HG03039 (cell line): ENCODE measurements at regions not wholly inside any gene's neighbourhood (a gene's known extent, or its start where the extent isn't known, plus 50 kb on each side); places are given as distances from the start of the nearest gene placed in this dataset.

Experiments used
- ATAC-seq: cut with Tn5 transposase; IDR thresholded peaks from one replicate; pipeline ENCODE4 v1.9.1; 2021; ENCODE audit warnings: mild to moderate bottlenecking, moderate library complexity; ENCODE audit not compliant: unreplicated experiment

GRCh38 chr4:148495463-148495862, 53.2 kb upstream of the NR3C2 start:
- no peak for ATAC-seq
